Tibial artery (tissue), 4 donors: ENCODE measurements at regions not wholly inside any gene's neighbourhood (a gene's known extent, or its start where the extent isn't known, plus 50 kb on each side); places are given as distances from the start of the nearest gene placed in this dataset.

ENCODE experiments used
- DNase-seq, 2 donors: peaks; one replicate each; pipeline ENCODE4 v3.0.0-alpha.2; 2019
- H3K27ac ChIP-seq, 2 donors: fragments of 200-600 bp; sonication (generic) in 1 of 2; 1 replicate in 1 of 2; 2 replicates in 1 of 2; pipeline ENCODE4 v1.5.1; 2018 to 2019; ENCODE audit warnings: mild to moderate bottlenecking in 1 of 2
- H3K27me3 ChIP-seq, 2 donors: fragments of 200-600 bp; sonication (generic) in 1 of 2; one replicate each; pipeline versions ENCODE4 v1.5.1 to v1.6.0; 2016 to 2019
- H3K36me3 ChIP-seq, 3 donors: fragments of 200-600 bp; sonication (generic) in 2 of 3; one replicate each; pipeline ENCODE4 v1.5.1; 2016 to 2019; ENCODE audit warnings: mild to moderate bottlenecking in 2 of 3
- H3K4me1 ChIP-seq, 4 donors: fragments of 200-600 bp; sonication (generic) in 2 of 4; 1 replicate in 3 of 4; 2 replicates in 1 of 4; pipeline ENCODE4 v1.5.1; 2016 to 2019
- H3K4me3 ChIP-seq, 2 donors: fragments of 200-600 bp; sonication (generic) in 1 of 2; 1 replicate in 1 of 2; 2 replicates in 1 of 2; pipeline ENCODE4 v1.5.1; 2018 to 2019; ENCODE audit warnings: mild to moderate bottlenecking in 2 of 2
- H3K9me3 ChIP-seq, 3 donors: fragments of 200-600 bp; sonication (generic) in 1 of 3; one replicate each; pipeline ENCODE4 v1.5.1; 2016 to 2019
- CTCF ChIP-seq, 2 experiments: fragments of 200-600 bp in 1 of 2; fragments of 450-650 bp in 1 of 2; IDR thresholded peaks; one replicate each; pipeline ENCODE4 v1.5.1; 2017 to 2019; ENCODE audit warnings: antibody characterized with exemption in 2 of 2, mild to moderate bottlenecking in 1 of 2, moderate library complexity in 1 of 2
- intact Hi-C: fragments of 100-400 bp; cut with DNase I; formaldehyde crosslinking; loops from one replicate; pipeline ENCODE4 v1.15.0; 2023; ENCODE audit warnings: low total_unique reads

- Histone ChIP-seq H3K4me1 (no peaks in the 10 kb centered on the region), H3K36me3 (no peaks in the 10 kb centered on the region), H3K9me3 (no peaks in the 10 kb centered on the region), H3K27ac (no peak overlapping the region), H3K4me3 (no peak overlapping the region), H3K27me3 (no peaks in the 10 kb centered on the region)
- DNase-seq: no peak
- no peak for TF ChIP-seq CTCF (IDR thresholded peaks at IDR 0.05)
- intact Hi-C loops: no loop called here
Observed at GRCh38 chr2:6219906-6220305, 527.7 kb downstream of the SOX11 start.

GRCh38 chr2:6222296-6222695 lies 530.1 kb downstream of the SOX11 start:
- H3K27me3 ChIP-seq: no peaks in the 10 kb centered on the region
- no peak overlapping the region for H3K4me3 ChIP-seq
- DNase-seq: no peak
- no peaks in the 10 kb centered on the region for H3K4me1 ChIP-seq
- TF ChIP-seq CTCF (IDR thresholded peaks at IDR 0.05): no peak
- intact Hi-C loops: no loop called here
- no peak overlapping the region for H3K27ac ChIP-seq
- H3K36me3 ChIP-seq: no peaks in the 10 kb centered on the region
- H3K9me3 ChIP-seq: no peaks in the 10 kb centered on the region

GRCh38 chr2:6224267-6224666 lies 532.1 kb downstream of the SOX11 start:
- H3K36me3 ChIP-seq: no peaks in the 10 kb centered on the region
- no peak for TF ChIP-seq CTCF (IDR thresholded peaks at IDR 0.05)
- no peaks in the 10 kb centered on the region for H3K27me3 ChIP-seq
- H3K4me1 ChIP-seq: no peaks in the 10 kb centered on the region
- no peaks in the 10 kb centered on the region for H3K9me3 ChIP-seq
- H3K4me3 ChIP-seq: no peak overlapping the region
- intact Hi-C loops: no loop called here
- no peak overlapping the region for H3K27ac ChIP-seq
- DNase-seq: no peak

GRCh38 chr2:6228251-6228650 lies 536.1 kb downstream of the SOX11 start:
- Histone ChIP-seq H3K27me3 (no peaks in the 10 kb centered on the region), H3K36me3 (no peaks in the 10 kb centered on the region), H3K27ac (no peak overlapping the region), H3K4me1 (no peaks in the 10 kb centered on the region), H3K9me3 (no peaks in the 10 kb centered on the region), H3K4me3 (no peak overlapping the region)
- no peak for TF ChIP-seq CTCF (IDR thresholded peaks at IDR 0.05)
- intact Hi-C loops: no loop called here
- no peak for DNase-seq

- no peak for TF ChIP-seq CTCF (IDR thresholded peaks at IDR 0.05)
- intact Hi-C loops: no loop called here
Observed at GRCh38 chr2:6231166-6231565, 539.0 kb downstream of the SOX11 start.

GRCh38 chr2:6233993-6234392 lies 541.8 kb downstream of the SOX11 start:
- no peaks in the 10 kb centered on the region for H3K4me1 ChIP-seq
- H3K27me3 ChIP-seq: no peaks in the 10 kb centered on the region
- no peak for TF ChIP-seq CTCF (IDR thresholded peaks at IDR 0.05)
- H3K4me3 ChIP-seq: no peak overlapping the region
- intact Hi-C loops: no loop called here
- no peak for DNase-seq
- H3K36me3 ChIP-seq: no peaks in the 10 kb centered on the region
- no peak overlapping the region for H3K27ac ChIP-seq
- H3K9me3 ChIP-seq: no peaks in the 10 kb centered on the region

More at GRCh38 chr2:6231166-6231565, 539.0 kb downstream of the SOX11 start:
- no peaks in the 10 kb centered on the region for H3K27me3 ChIP-seq
- H3K27ac ChIP-seq: no peak overlapping the region
- no peaks in the 10 kb centered on the region for H3K36me3 ChIP-seq
- no peak for DNase-seq
- no peak overlapping the region for H3K4me3 ChIP-seq
- H3K4me1 ChIP-seq: no peaks in the 10 kb centered on the region
- no peaks in the 10 kb centered on the region for H3K9me3 ChIP-seq
